ENCODE measurements at regions not wholly inside any gene's neighbourhood (a gene's known extent, or its start where the extent isn't known, plus 50 kb on each side); places are given as distances from the start of the nearest gene placed in this dataset.

GRCh38 chr7:12911053-12911452 is 223.6 kb downstream of the ARL4A start:
- no peaks in the 10 kb centered on the region for H3K9me3 ChIP-seq (ENCODE audit: severe bottlenecking)
- no peak overlapping the region for H3K27ac ChIP-seq
- no peaks in the 10 kb centered on the region for H3K27me3 ChIP-seq (ENCODE audit: insufficient read depth, low read depth, severe bottlenecking)
- H3K36me3 ChIP-seq, result no peaks in the 10 kb centered on the region
- no peak for TF ChIP-seq CTCF (IDR thresholded peaks at IDR 0.05; ENCODE audit: low read depth, low read length)
- H3K4me3 ChIP-seq (ENCODE audit: low read depth, low read length), result no peak overlapping the region
- DNase-seq, result no peak

DNA sequence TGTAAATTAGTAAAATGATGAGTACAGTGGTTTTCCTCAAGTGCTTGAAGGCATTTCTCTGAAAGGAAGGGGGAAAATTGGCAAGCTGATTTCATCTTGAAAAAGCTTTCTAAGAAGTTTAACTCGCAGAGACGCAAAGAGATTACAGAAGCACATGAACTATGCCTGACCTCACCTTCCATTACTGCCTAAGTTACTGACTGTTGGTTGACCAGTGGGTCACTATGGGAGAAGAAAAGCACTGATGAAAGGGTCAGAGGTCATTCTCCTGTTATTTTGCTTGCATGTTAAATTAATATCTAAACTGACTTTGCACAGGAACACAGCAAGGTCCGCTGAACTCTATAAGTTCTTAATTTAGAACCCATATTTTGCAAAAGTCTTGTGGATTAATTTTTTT is 225.6 kb downstream of the ARL4A start:
- Histone ChIP-seq H3K27me3 (ENCODE audit: insufficient read depth, low read depth, severe bottlenecking) (no peaks in the 10 kb centered on the region), H3K9me3 (ENCODE audit: severe bottlenecking) (no peaks in the 10 kb centered on the region), H3K4me3 (ENCODE audit: low read depth, low read length) (no peak overlapping the region), H3K27ac (no peak overlapping the region), H3K36me3 (no peaks in the 10 kb centered on the region)
- no peak for TF ChIP-seq CTCF (IDR thresholded peaks at IDR 0.05; ENCODE audit: low read depth, low read length)
- DNase-seq, result no peak

DNA sequence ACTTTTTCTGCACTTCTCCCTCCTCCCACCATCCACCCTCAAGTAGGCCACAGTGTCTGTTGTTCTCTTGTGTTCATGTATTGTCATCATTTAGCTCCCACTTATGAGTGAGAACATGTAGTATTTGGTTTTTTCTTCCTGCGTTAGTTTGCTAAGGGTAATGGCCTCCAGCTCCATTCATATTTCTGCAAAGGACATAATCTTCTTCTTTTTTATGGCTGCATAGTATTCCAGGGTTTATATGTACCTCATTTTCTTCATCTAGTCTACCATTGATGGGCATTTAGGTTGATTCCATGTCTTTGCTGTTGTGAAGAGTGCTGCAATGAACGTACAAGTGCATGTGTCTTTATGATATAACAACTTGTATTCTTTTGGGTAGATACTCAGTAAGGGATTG is 230.4 kb downstream of the ARL4A start:
- no peak for DNase-seq
- Histone ChIP-seq H3K27me3 (ENCODE audit: insufficient read depth, low read depth, severe bottlenecking) (no peaks in the 10 kb centered on the region), H3K27ac (no peak overlapping the region), H3K36me3 (no peaks in the 10 kb centered on the region), H3K4me3 (ENCODE audit: low read depth, low read length) (no peak overlapping the region), H3K9me3 (ENCODE audit: severe bottlenecking) (no peaks in the 10 kb centered on the region)
- no peak for TF ChIP-seq CTCF (IDR thresholded peaks at IDR 0.05; ENCODE audit: low read depth, low read length)

DNA sequence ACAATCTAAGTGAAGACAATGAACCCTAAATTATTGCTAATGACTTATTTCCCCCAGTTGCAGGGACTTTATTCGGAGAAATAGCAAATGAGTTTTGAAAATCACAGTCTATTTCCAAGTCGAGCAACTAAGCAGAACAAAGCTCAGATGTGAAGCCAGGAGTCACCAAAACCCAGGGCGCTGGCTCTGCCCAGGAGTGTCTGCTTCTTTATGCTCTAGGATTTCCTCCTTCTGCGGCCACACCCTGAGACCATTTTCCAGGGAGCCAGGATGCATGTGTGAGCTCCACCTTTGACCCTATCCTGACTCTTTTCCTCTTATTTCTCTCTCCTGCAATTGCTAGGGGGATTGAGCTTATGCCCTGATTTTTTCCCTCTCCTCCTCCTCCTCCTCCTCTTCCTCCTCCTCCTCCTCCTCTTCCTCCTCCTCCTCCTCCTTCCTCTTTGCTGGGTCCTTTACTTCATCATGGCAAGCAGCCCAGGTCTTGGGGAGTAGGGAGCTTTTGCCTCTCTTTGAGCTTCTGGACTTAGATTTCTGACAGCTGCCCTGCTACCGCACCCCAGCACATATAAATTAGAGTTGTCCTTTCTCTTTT is 234.4 kb downstream of the ARL4A start:
- no peaks in the 10 kb centered on the region for H3K9me3 ChIP-seq (ENCODE audit: severe bottlenecking)
- H3K36me3 ChIP-seq, result no peaks in the 10 kb centered on the region
- H3K4me3 ChIP-seq (ENCODE audit: low read depth, low read length), result no peak overlapping the region
- DNase-seq, result no peak
- H3K27me3 ChIP-seq (ENCODE audit: insufficient read depth, low read depth, severe bottlenecking), result no peaks in the 10 kb centered on the region
- no peak for TF ChIP-seq CTCF (IDR thresholded peaks at IDR 0.05; ENCODE audit: low read depth, low read length)
- no peak overlapping the region for H3K27ac ChIP-seq

- H3K9me3 ChIP-seq (ENCODE audit: severe bottlenecking), result no peaks in the 10 kb centered on the region
- H3K27me3 ChIP-seq (ENCODE audit: insufficient read depth, low read depth, severe bottlenecking), result no peaks in the 10 kb centered on the region
- TF ChIP-seq CTCF (IDR thresholded peaks at IDR 0.05; ENCODE audit: low read depth, low read length), result no peak
- DNase-seq, result no peak
- H3K27ac ChIP-seq, result no peak overlapping the region
- H3K36me3 ChIP-seq, result no peaks in the 10 kb centered on the region
- H3K4me3 ChIP-seq (ENCODE audit: low read depth, low read length), result no peak overlapping the region
These were observed 236.5 kb downstream of the ARL4A start for GRCh38 chr7:12923971-12924370.

- no peaks in the 10 kb centered on the region for H3K9me3 ChIP-seq (ENCODE audit: severe bottlenecking)
- no peak for TF ChIP-seq CTCF (IDR thresholded peaks at IDR 0.05; ENCODE audit: low read depth, low read length)
These were observed 238.8 kb downstream of the ARL4A start for GRCh38 chr7:12926206-12926605.

More at GRCh38 chr7:12926206-12926605, 238.8 kb downstream of the ARL4A start:
- H3K27ac ChIP-seq, result no peak overlapping the region
- no peaks in the 10 kb centered on the region for H3K27me3 ChIP-seq (ENCODE audit: insufficient read depth, low read depth, severe bottlenecking)
- no peak for DNase-seq
- no peak overlapping the region for H3K4me3 ChIP-seq (ENCODE audit: low read depth, low read length)
- no peaks in the 10 kb centered on the region for H3K36me3 ChIP-seq

Measured in WERI-Rb-1 (cell line).